Ureter (tissue), 1 donor: ENCODE measurements at regions not wholly inside any gene's neighbourhood (a gene's known extent, or its start where the extent isn't known, plus 50 kb on each side); places are given as distances from the start of the nearest gene placed in this dataset.
"Not testable (repeated sequence)": the region's sequence is repeated elsewhere in the genome, so short reads cannot be mapped to it uniquely, and the experiment has no call there.

Experiments used
- DNase-seq: peaks from one replicate; pipeline ENCODE4 v3.0.0-alpha.2; 2020; ENCODE audit warnings: low spot score
- donor health status: DM: yes; HTN: yes; CAD: no.

DNA sequence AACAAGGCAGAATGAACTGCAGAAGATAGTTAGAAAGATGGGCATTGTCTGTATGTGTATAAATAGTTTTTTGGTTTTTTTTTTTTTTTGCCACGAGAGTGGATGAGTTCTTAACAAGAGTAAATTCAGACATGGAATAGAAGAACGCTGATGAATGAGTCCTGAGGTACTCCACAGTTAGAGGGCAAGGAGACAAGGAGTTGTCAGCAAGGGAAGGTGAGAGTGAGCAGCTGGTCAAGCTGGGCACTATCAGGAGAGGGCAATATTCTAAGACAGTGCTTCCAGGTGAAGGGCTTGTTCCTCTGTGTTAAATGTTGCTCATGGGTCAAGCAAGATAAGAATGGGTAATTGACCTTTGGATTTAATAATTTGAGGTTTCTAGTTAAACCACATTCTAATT, 138.6 kb upstream of the FAM78B start:
- no peak for DNase-seq

DNA sequence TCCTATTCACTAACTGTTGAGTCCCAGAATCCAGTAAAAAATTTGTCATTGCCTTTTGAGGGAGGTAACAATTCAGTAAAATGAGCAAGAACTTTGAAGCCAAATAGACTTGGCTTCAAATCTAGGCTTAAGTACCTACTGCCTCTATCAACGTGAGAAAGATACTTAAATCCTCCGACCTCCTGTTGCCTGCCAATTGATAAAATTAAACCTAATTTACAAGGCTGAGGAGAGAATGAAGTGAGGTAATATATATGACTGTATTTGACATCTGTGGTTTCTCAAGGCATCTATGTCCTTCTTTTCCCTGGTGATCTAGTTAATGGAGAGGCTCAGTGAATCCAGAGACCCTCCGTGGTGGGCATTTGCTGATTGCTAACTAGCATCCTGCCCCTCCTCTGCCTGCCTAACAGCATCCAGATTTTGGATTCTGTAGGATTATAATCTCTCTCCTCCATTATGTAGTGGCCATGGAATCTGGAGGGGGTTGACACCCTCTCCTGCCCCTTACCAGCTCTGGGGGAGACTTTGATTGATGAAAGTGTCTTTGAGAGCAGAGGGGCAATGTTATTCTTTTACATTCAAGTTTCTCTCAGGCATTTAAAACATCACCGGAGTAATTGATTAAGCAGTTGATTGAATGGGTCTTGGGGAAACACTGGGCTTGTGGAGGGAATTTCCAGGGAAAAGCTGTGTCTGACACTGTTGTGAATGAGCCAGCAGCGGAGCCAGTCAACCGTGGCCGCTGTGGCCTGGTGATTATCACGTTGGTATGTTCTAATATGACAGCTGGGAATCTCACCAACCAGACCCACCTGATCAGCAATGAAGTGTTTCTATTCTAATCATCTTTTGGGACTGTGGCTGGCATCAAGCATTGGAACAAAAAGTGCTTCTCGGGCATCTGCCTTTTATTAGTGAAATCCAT, 140.7 kb upstream of the FAM78B start:
- DNase-seq, result no peak

DNA sequence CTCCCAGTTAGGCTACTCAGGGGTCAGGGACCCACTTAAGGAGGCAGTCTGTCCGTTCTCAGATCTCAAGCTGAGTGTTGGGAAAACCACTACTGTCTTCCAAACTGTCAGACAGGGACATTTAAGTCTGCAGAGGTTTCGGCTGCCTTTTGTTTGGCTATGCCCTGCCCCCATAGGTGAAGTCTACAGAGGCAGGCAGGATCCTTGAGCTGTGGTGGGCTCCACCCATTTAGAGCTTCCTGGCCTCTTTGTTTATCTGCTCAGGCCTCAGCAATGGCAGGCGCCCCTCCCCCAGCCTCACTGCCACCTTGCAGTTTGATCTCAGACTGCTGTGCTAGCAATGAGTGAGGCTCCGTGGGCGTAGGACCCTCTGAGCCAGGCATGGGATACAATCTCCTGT, 149.5 kb upstream of the FAM78B start:
- not testable (repeated sequence) for DNase-seq

GRCh38 chr1:166322470-166322869, 155.7 kb upstream of the FAM78B start:
- DNase-seq, result no peak

GRCh38 chr1:166327886-166328285, 161.1 kb upstream of the FAM78B start:
- no peak for DNase-seq

DNA sequence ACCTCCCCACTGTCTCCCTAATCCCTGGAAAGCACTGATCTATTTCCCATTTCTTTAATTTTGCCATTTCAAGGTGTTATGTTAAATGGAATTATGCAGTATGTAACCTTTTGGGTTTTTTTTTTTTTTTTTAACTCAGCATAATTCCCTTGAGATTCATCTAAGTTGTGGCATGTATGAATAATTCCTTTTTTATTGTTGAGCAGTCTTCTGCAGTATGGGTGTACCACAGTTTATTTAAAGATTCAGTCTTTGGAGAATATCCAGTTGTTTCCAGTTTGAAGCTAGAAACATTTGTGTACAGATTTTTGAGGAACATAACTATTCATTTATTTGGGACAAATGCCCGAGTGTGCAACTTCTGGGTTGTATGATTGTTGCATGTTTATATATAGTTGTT, 162.2 kb upstream of the FAM78B start:
- DNase-seq, result no peak

DNA sequence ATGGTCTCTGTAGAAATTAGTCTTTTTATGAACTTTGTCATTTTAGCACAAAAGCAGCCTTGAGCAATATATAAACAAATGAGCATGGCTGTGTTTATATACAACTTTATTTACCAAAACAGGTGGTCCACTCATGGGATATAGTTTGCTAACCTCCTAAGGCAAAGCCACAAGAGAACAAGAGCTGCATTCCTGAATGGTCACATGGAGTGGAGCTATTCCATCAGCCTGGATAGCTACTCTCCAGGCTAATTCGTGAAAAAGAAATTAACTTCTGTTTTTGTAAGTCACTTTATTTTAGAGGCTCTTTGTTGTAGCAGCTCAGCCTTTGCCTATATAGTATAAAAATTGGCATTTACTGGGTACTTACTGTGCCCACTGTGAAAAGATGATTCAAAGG, 163.3 kb upstream of the FAM78B start:
- no peak for DNase-seq

GRCh38 chr1:166338105-166338504, 171.3 kb upstream of the FAM78B start:
- DNase-seq, result no peak

DNA sequence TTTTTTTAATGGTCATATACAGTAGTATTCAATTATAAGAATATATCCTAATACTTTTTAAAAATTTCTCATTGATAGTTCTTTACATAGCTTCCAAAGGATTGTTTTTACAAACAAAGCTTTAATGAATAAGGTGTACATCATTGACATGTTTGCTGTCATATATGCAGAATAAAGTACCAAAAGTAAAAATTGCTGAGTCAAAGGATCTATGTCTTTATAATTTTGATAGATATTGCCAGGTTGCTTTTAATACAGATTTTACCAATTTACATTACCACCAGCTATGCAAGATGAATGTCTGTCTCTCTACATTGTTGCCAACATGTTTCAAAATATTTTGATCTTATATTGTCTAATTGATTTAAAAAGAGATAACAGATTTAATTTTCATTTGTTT, 173.9 kb upstream of the FAM78B start:
- no peak for DNase-seq

- DNase-seq, result no peak
Measured at GRCh38 chr1:166343276-166343675, 176.5 kb upstream of the FAM78B start.

DNA sequence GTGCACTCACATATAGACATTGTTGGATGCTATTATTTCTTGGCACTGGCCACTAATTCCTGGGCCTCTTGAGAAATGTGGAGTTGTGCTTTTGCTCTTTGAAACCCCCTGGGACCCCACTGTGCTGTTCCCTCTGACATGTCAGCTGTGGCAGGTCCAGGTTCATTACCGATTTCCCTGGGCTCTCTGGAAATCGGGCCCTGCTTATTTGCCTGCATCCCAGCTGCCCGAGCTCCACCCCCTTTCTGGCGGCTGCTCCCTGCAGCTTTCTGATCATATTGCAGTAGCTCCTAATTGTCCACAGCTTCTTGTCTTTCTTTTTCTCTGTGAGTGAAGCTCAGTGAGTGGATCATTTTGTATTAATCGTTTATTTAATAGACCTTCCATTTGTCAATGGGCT, 183.7 kb upstream of the FAM78B start:
- no peak for DNase-seq

DNA sequence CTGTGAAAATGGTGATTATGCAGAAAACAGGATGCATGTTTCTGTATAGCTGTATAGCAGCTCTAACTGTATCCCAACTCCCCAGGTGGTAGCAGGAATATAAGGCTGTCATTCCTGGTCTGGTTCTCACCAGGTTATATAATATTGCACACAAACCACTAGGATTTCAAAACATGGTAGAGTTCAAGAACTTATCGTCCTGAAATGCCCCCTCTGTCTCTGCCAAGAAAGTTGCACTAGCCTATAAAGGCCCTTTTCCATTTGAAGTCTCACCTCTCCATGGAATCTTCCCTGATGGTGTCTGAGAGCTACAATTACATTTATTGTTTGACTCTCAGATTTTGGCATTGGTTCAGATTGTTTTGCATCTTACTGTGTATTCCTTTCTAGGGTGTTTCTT, 184.9 kb upstream of the FAM78B start:
- no peak for DNase-seq

- DNase-seq, result no peak
Measured at GRCh38 chr1:166353213-166353612, 186.4 kb upstream of the FAM78B start.

GRCh38 chr1:166354406-166354805, 187.6 kb upstream of the FAM78B start:
- no peak for DNase-seq

GRCh38 chr1:166365081-166365480, 198.3 kb upstream of the FAM78B start:
- no peak for DNase-seq

DNA sequence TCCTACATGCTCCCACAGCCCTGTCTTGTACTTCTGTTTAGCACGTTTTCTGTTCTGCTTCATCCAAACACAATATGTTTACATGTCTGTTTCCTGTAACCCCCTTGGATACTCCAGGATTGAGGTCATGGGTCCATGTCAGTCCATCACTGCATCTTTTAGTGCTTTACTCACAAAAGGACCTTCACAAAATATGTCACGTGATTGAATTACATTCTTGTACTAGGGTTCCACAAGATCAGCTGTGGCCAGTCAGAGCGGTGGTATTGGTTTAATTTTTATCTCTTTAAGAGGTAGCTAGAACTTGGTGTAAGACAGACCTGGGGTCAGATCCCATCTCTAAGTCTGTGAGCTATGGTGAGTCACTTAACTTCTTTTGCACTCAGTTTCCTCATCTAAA, 201.2 kb upstream of the FAM78B start:
- no peak for DNase-seq

- no peak for DNase-seq
Measured at GRCh38 chr1:166377896-166378295, 211.1 kb upstream of the FAM78B start.

- no peak for DNase-seq
Measured at GRCh38 chr1:166378805-166379204, 212.0 kb upstream of the FAM78B start.

GRCh38 chr1:166379447-166379846, 212.6 kb upstream of the FAM78B start:
- DNase-seq, result no peak

DNA sequence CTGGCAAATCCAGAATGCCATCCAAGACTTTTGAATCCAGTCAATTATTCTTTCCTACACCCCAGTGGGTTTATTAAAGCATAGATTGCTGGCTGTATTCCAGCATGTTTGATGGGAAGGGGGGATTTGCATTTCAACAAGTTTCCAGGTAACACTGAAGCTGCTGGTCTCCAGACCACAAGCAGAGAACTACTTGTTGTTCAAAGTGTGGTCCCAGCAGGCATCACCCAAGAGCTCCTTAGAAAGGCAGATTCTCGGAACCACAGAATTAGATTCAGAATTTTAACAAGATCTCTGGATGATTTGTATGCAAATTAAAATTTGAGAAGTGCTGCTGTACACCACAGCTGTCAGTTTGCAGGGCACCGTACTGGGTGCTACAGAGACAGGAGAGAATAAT, 216.3 kb upstream of the FAM78B start:
- no peak for DNase-seq

- DNase-seq, result no peak
Measured at GRCh38 chr1:166383635-166384346, 217.0 kb upstream of the FAM78B start.

DNA sequence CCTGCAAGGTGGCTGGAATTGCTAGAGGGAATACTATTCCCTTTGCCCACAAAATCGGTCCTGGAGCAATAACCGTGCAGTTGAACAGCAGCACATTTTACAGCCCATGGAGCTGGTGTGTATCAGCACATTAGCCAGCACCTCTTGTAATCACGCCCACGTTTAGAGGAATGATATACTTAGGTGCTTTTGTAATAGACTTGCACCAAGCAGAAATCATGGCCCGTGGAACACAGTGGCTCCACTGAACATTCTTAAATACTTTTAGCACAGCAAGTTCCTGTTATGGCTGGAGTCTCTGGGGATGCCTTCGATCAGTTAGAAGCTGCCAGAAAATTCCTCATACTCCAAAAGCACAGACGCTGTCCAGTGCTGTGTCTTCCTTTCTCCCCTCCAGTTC, 218.1 kb upstream of the FAM78B start:
- DNase-seq, result no peak

DNA sequence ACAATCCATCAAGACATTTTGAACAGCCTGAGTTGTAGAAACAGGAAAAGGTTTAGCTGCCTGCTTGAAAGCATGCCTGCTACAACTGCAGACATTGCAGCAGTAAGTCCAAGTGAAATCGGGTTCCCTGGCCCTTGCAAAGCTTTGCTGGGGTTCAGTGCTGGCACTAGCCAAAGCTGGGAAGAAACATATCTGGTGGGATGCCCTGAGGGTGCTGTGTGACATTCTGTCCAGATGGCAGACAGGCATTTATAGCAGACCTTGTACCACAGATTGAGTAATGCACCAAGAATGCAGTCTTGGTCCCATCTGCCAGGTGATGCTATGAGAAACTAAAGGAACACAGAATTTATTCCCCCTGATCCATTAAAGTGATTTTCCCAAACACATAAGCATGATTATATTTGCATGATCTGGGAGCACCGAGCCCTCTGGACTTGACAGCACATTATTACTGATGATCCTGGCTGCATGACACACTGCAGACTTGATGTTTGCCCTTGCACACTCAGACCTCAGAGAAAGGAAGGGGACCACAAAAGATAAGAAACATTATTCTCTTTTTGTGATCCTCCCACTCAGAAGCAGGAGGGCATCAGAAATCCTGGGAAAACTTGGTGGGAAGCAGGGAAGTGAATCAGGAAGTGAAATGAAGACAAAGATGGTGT, 223.7 kb upstream of the FAM78B start:
- no peak for DNase-seq
